ENCODE measurements at regions not wholly inside any gene's neighbourhood (a gene's known extent, or its start where the extent isn't known, plus 50 kb on each side); places are given as distances from the start of the nearest gene placed in this dataset.
"Not testable (repeated sequence)": the region's sequence is repeated elsewhere in the genome, so short reads cannot be mapped to it uniquely, and the experiment has no call there.

- no peak for DNase-seq (ENCODE audit: low spot score)
- intact Hi-C loops (cut with DNase I), result no loop called here
Observed at GRCh38 chr21:35395728-35396127, 346.6 kb upstream of the RUNX1 start.

GRCh38 chr21:35394634-35395369 is 345.7 kb upstream of the RUNX1 start:
- intact Hi-C loops (cut with DNase I), result no loop called here
- no peak for DNase-seq (ENCODE audit: low spot score)

GRCh38 chr21:35394049-35394448 is 344.9 kb upstream of the RUNX1 start:
- no peak for DNase-seq (ENCODE audit: low spot score)
- intact Hi-C loops (cut with DNase I), result no loop called here

GRCh38 chr21:35390013-35390776 is 341.1 kb upstream of the RUNX1 start:
- intact Hi-C loops (cut with DNase I), result no loop called here
- no peak for DNase-seq (ENCODE audit: low spot score)

GRCh38 chr21:35386491-35387079 is 337.5 kb upstream of the RUNX1 start:
- DNase-seq (ENCODE audit: low spot score), result no peak
- intact Hi-C loops (cut with DNase I), result no loop called here

- no peak for DNase-seq (ENCODE audit: low spot score)
- intact Hi-C loops (cut with DNase I), result no loop called here
Observed at GRCh38 chr21:35384375-35384774, 335.3 kb upstream of the RUNX1 start.

- intact Hi-C loops (cut with DNase I), result no loop called here
Observed at GRCh38 chr21:35382696-35383095, 333.6 kb upstream of the RUNX1 start.

GRCh38 chr21:35381743-35382310 is 332.7 kb upstream of the RUNX1 start:
- no peak for DNase-seq (ENCODE audit: low spot score)
- intact Hi-C loops (cut with DNase I), result no loop called here

More at GRCh38 chr21:35382696-35383095, 333.6 kb upstream of the RUNX1 start:
- DNase-seq (ENCODE audit: low spot score), result no peak

- intact Hi-C loops (cut with DNase I); DNase-seq (ENCODE audit: low spot score): not testable (repeated sequence)
Observed at GRCh38 chr21:35380304-35380703, 331.2 kb upstream of the RUNX1 start.

- intact Hi-C loops (cut with DNase I), result no loop called here
- DNase-seq (ENCODE audit: low spot score), result no peak
Observed at GRCh38 chr21:35378881-35379280, 329.8 kb upstream of the RUNX1 start.

GRCh38 chr21:35377505-35378090 is 328.5 kb upstream of the RUNX1 start:
- no peak for DNase-seq (ENCODE audit: low spot score)
- intact Hi-C loops (cut with DNase I), result no loop called here

GRCh38 chr21:35376406-35377135 is 327.5 kb upstream of the RUNX1 start:
- no peak for DNase-seq (ENCODE audit: low spot score)
- intact Hi-C loops (cut with DNase I), result no loop called here

GRCh38 chr21:35375115-35375514 is 326.0 kb upstream of the RUNX1 start:
- no peak for DNase-seq (ENCODE audit: low spot score)
- intact Hi-C loops (cut with DNase I), result no loop called here

GRCh38 chr21:35373998-35374397 is 324.9 kb upstream of the RUNX1 start:
- intact Hi-C loops (cut with DNase I), result no loop called here
- no peak for DNase-seq (ENCODE audit: low spot score)

- DNase-seq (ENCODE audit: low spot score), result no peak
- intact Hi-C loops (cut with DNase I), result no loop called here
Observed at GRCh38 chr21:35372201-35372600, 323.1 kb upstream of the RUNX1 start.

GRCh38 chr21:35370671-35371070 is 321.6 kb upstream of the RUNX1 start:
- DNase-seq (ENCODE audit: low spot score), result no peak
- intact Hi-C loops (cut with DNase I), result no loop called here

- intact Hi-C loops (cut with DNase I), result no loop called here
- no peak for DNase-seq (ENCODE audit: low spot score)
Observed at GRCh38 chr21:35370071-35370470, 321.0 kb upstream of the RUNX1 start.

- intact Hi-C loops (cut with DNase I), result loop anchor here (5.0 kb wide), 1 partner anchor 161 kb away; no protein-coding TSS in a partner anchor
- DNase-seq (ENCODE audit: low spot score), result no peak
Observed at GRCh38 chr21:35368326-35368725, 319.2 kb upstream of the RUNX1 start.

- intact Hi-C loops (cut with DNase I), result loop anchor here (5.0 kb wide), 1 partner anchor 160 kb away; no protein-coding TSS in a partner anchor
- DNase-seq (ENCODE audit: low spot score), result no peak
Observed at GRCh38 chr21:35367553-35367952, 318.5 kb upstream of the RUNX1 start.

All from cardiac septum (tissue), 1 donor.